SK-N-SH (cell line): ENCODE measurements at regions not wholly inside any gene's neighbourhood (a gene's known extent, or its start where the extent isn't known, plus 50 kb on each side); places are given as distances from the start of the nearest gene placed in this dataset.

Source experiments
- CTCF ChIA-PET: fragments of 300-600, 350-600 bp; formaldehyde crosslinking; extraction: SDS; loops from one replicate; lab custom pipeline; 2021; lab: Yijun Ruan, JAX
- POLR2A ChIA-PET: fragments of 350-600 bp; sonication (Branson Sonifier 250); formaldehyde crosslinking; extraction: SDS; loops from one replicate; lab custom pipeline; 2020; ENCODE audit warnings: antibody characterized with exemption, inconsistent platforms; lab: Yijun Ruan, JAX
- DNase-seq: peaks from one replicate; pipeline ENCODE4 v3.0.0; 2012
- H2AFZ ChIP-seq: fragments of 200-600 bp; sonication (generic); 2 replicates; pipeline ENCODE4 v1.8.1; 2016; ENCODE audit warnings: antibody characterized with exemption, mild to moderate bottlenecking, low read depth
- H3F3A ChIP-seq: fragments of 200-600 bp; sonication (generic); replicated peaks from 2 replicates; pipeline ENCODE3; 2016; ENCODE audit warnings: antibody characterized with exemption, mild to moderate bottlenecking; ENCODE audit not compliant: insufficient read depth
- H3K27ac ChIP-seq, 2 experiments: fragments of 200-500 bp in 1 of 2; fragments of 200-600 bp in 1 of 2; sonication (Bioruptor generic) in 1 of 2; sonication (generic), shearing (Covaris generic) in 1 of 2; 2 replicates each; pipeline versions ENCODE4 v1.5.1 to v1.6.1; 2014 to 2016; ENCODE audit warnings: low read depth in 2 of 2, inconsistent platforms in 1 of 2, low read length in 1 of 2, mild to moderate bottlenecking in 1 of 2, mixed read lengths in 1 of 2
- H3K27me3 ChIP-seq: fragments of 200-600 bp; sonication (generic), shearing (Covaris generic); 2 replicates; pipeline ENCODE4 v1.6.1; 2016; ENCODE audit warnings: mixed run types; ENCODE audit not compliant: insufficient read depth
- H3K36me3 ChIP-seq, 2 experiments: fragments of 200-500 bp in 1 of 2; fragments of 200-600 bp in 1 of 2; sonication (Bioruptor generic) in 1 of 2; sonication (generic) in 1 of 2; replicated peaks in 1 of 2; 2 replicates each; pipeline versions ENCODE3 to v1.5.1; 2014 to 2016; ENCODE audit warnings: low read length in 1 of 2, mild to moderate bottlenecking in 1 of 2; ENCODE audit not compliant: insufficient read depth in 2 of 2, control insufficient read depth in 1 of 2
- H3K4me1 ChIP-seq, 2 experiments: fragments of 200-500 bp in 1 of 2; fragments of 200-600 bp in 1 of 2; sonication (Bioruptor generic) in 1 of 2; sonication (generic), shearing (Covaris generic) in 1 of 2; 2 replicates each; pipeline versions ENCODE4 v1.5.1 to v1.6.1; 2014 to 2016; ENCODE audit warnings: low read depth in 1 of 2, low read length in 1 of 2, mixed run types in 1 of 2; ENCODE audit not compliant: insufficient read depth in 2 of 2, control insufficient read depth in 1 of 2
- H3K4me2 ChIP-seq: fragments of 200-600 bp; sonication (generic), shearing (Covaris generic); 2 replicates; pipeline ENCODE4 v1.6.1; 2017; ENCODE audit warnings: mixed run types
- H3K4me3 ChIP-seq, 2 experiments: fragments of 200-500 bp in 1 of 2; fragments of 200-600 bp in 1 of 2; sonication (Bioruptor generic) in 1 of 2; sonication (generic), shearing (Covaris generic) in 1 of 2; 2 replicates each; pipeline versions ENCODE4 v1.5.1 to v1.8.1; 2014 to 2016; ENCODE audit warnings: low read depth in 2 of 2, inconsistent platforms in 1 of 2, low read length in 1 of 2, mild to moderate bottlenecking in 1 of 2, mixed read lengths in 1 of 2, moderate library complexity in 1 of 2
- H3K79me2 ChIP-seq: fragments of 200-600 bp; sonication (generic); 2 replicates; pipeline ENCODE4 v1.8.1; 2017; ENCODE audit warnings: mild to moderate bottlenecking; ENCODE audit not compliant: insufficient read depth
- H3K9ac ChIP-seq: fragments of 200-600 bp; sonication (generic); 2 replicates; pipeline ENCODE4 v1.6.1; 2017; ENCODE audit warnings: mixed run types
- H3K9me2 ChIP-seq: fragments of 200-600 bp; sonication (generic); 2 replicates; pipeline ENCODE4 v1.6.1; 2017; ENCODE audit warnings: mixed run types
- H3K9me3 ChIP-seq: fragments of 200-600 bp; sonication (generic); 2 replicates; pipeline ENCODE4 v1.6.1; 2017; ENCODE audit warnings: mixed run types, mild to moderate bottlenecking, moderate library complexity
- H4K20me1 ChIP-seq: fragments of 200-600 bp; sonication (generic); 2 replicates; pipeline ENCODE4 v1.6.1; 2017; ENCODE audit warnings: mild to moderate bottlenecking, mixed run types; ENCODE audit not compliant: insufficient read depth
- CHD2 ChIP-seq: fragments of 150-350 bp; IDR thresholded peaks from 2 replicates; pipeline ENCODE4 v1.6.1; 2018; ENCODE audit warnings: low read length; ENCODE audit not compliant: partially characterized antibody
- EP300 ChIP-seq, 2 experiments: IDR thresholded peaks; 2 replicates each; pipeline versions ENCODE4 v1.4.0 to v1.6.1; 2012; ENCODE audit warnings: borderline replicate concordance in 1 of 2, low read depth in 1 of 2, low read length in 1 of 2
- EZH2phosphoT487 ChIP-seq: fragments of 200-600 bp; sonication (generic); IDR thresholded peaks from 2 replicates; pipeline ENCODE4 v1.6.1; 2017; ENCODE audit warnings: low read depth, mixed run types, mild to moderate bottlenecking, antibody characterized with exemption, moderate library complexity, borderline replicate concordance
- FOSL2 ChIP-seq: IDR thresholded peaks from 2 replicates; pipeline ENCODE4 v1.4.0; 2012; ENCODE audit warnings: low read depth, mild to moderate bottlenecking, moderate library complexity, borderline replicate concordance
- FOXM1 ChIP-seq: IDR thresholded peaks from 2 replicates; pipeline ENCODE4 v1.4.0; 2012; ENCODE audit warnings: low read depth, mild to moderate bottlenecking
- GABPA ChIP-seq: IDR thresholded peaks from 2 replicates; pipeline ENCODE4 v1.4.0; 2012; ENCODE audit warnings: low read depth, mild to moderate bottlenecking
- JUND ChIP-seq: IDR thresholded peaks from 2 replicates; pipeline ENCODE4 v1.4.0; 2012
- MAX ChIP-seq: IDR thresholded peaks from 2 replicates; pipeline ENCODE4 v1.4.0; 2012; ENCODE audit warnings: low read depth
- MEF2A ChIP-seq: IDR thresholded peaks from 2 replicates; pipeline ENCODE4 v1.4.0; 2012; ENCODE audit warnings: low read depth, borderline replicate concordance
- MXI1 ChIP-seq: IDR thresholded peaks from 2 replicates; pipeline ENCODE4 v1.6.1; 2012; ENCODE audit warnings: mild to moderate bottlenecking, low read depth, low read length, improper control_type of control experiment
- NRF1 ChIP-seq: IDR thresholded peaks from 2 replicates; pipeline ENCODE4 v1.6.1; 2012; ENCODE audit warnings: low read depth, mild to moderate bottlenecking, low read length
- PBX3 ChIP-seq: IDR thresholded peaks from 2 replicates; pipeline ENCODE4; 2012
- POLR2AphosphoS5 ChIP-seq: IDR thresholded peaks from 2 replicates; pipeline ENCODE4 v1.6.1; 2012; ENCODE audit warnings: low read depth, low read length
- RAD21 ChIP-seq: IDR thresholded peaks from 2 replicates; pipeline ENCODE4 v1.6.1; 2012; ENCODE audit warnings: mild to moderate bottlenecking, low read length
- RCOR1 ChIP-seq: fragments of 150-350 bp; IDR thresholded peaks from 2 replicates; pipeline ENCODE4 v1.6.1; 2017; ENCODE audit warnings: antibody characterized with exemption, low read length
- RFX5 ChIP-seq: IDR thresholded peaks from 2 replicates; pipeline ENCODE4 v1.6.1; 2012; ENCODE audit warnings: mild to moderate bottlenecking, improper control_type of control experiment, low read length
- RXRA ChIP-seq: IDR thresholded peaks from 2 replicates; pipeline ENCODE4 v1.4.0; 2012; ENCODE audit warnings: low read depth, mild to moderate bottlenecking, borderline replicate concordance
- SIN3A ChIP-seq: IDR thresholded peaks from 2 replicates; pipeline ENCODE4 v1.6.1; 2012; ENCODE audit warnings: low read depth, mild to moderate bottlenecking, low read length, moderate library complexity, borderline replicate concordance
- SMC3 ChIP-seq: IDR thresholded peaks from 2 replicates; pipeline ENCODE4 v1.6.1; 2012; ENCODE audit warnings: low read depth, low read length, improper control_type of control experiment
- TAF1 ChIP-seq: IDR thresholded peaks from 2 replicates; pipeline ENCODE4 v1.6.1; 2012; ENCODE audit warnings: low read depth, mild to moderate bottlenecking, low read length, moderate library complexity, borderline replicate concordance
- USF1 ChIP-seq: IDR thresholded peaks from 2 replicates; pipeline ENCODE4 v1.4.0; 2012; ENCODE audit warnings: low read depth, borderline replicate concordance
- WGBS: methylation state at CpG from one replicate; pipeline ENCODE4 v1.1.6; 2017; ENCODE audit warnings: low lambda C conversion rate; 5-methylcytosine and 5-hydroxymethylcytosine counted together

- POLR2A ChIA-PET: no interaction called here
- no peak overlapping the region for H3K9ac ChIP-seq
- H2AFZ ChIP-seq: no peak overlapping the region
- CTCF ChIA-PET: no interaction called here
- no peak overlapping the region for H3K4me3 ChIP-seq
- no peaks in the 10 kb centered on the region for H3K79me2 ChIP-seq
- no peaks in the 10 kb centered on the region for H3K9me2 ChIP-seq
- H3F3A ChIP-seq: no peaks in the 10 kb centered on the region
- no peaks in the 10 kb centered on the region for H3K36me3 ChIP-seq
- no peak for TF ChIP-seq MEF2A
- TF ChIP-seq FOXM1: no peak
- no peak for TF ChIP-seq SMC3
- no peak for TF ChIP-seq TAF1
- TF ChIP-seq MAX: no peak
- TF ChIP-seq POLR2AphosphoS5: no peak
- no peak for TF ChIP-seq PBX3
- TF ChIP-seq RCOR1: no peak
- TF ChIP-seq RAD21: no peak
- TF ChIP-seq GABPA: no peak
- TF ChIP-seq FOSL2: no peak
- no peak for TF ChIP-seq USF1
- TF ChIP-seq, all 33 proteins: peak for 0
- no peak for DNase-seq
- Histone ChIP-seq H3K4me2 (no peak overlapping the region), H3K27me3 (peaks cover 8% of the 10 kb centered on the region; the same call in 1 of the 2 replicates), H3K4me1 (no peaks in the 10 kb centered on the region), H3K27ac (no peak overlapping the region), H3K9me3 (no peaks in the 10 kb centered on the region), H4K20me1 (no peaks in the 10 kb centered on the region)
- 4% methylated on average over 3 of the region's 5 CpGs for WGBS
Measured at GRCh38 chr6:150314230-150315188, 54.3 kb upstream of the IYD start.

- Histone ChIP-seq H3K4me2 (no peak overlapping the region), H3K79me2 (no peaks in the 10 kb centered on the region), H3K9me3 (no peaks in the 10 kb centered on the region), H3K4me1 (no peaks in the 10 kb centered on the region), H3K9ac (no peak overlapping the region), H3F3A (no peaks in the 10 kb centered on the region), H3K36me3 (no peaks in the 10 kb centered on the region), H3K9me2 (no peaks in the 10 kb centered on the region), H4K20me1 (no peaks in the 10 kb centered on the region), H3K27me3 (peaks cover 14% of the 10 kb centered on the region; the same call in 1 of the 2 replicates), H3K4me3 (no peak overlapping the region), H3K27ac (no peak overlapping the region), H2AFZ (no peak overlapping the region)
- ChIA-PET CTCF (no interaction called here), POLR2A (no interaction called here)
- no peak for DNase-seq
- WGBS: 11% methylated on average over 4 of the region's 4 CpGs
- TF ChIP-seq MEF2A (no peak), CHD2 (no peak), MXI1 (no peak), NRF1 (no peak), FOXM1 (no peak), JUND (no peak), EP300 (IDR thresholded peaks at IDR 0.05; ENCODE audit: borderline replicate concordance in 1 of 2, low read depth in 1 of 2, low read length in 1 of 2) (no peak), EZH2phosphoT487 (no peak), SMC3 (no peak), PBX3 (no peak), SIN3A (no peak), RFX5 (no peak), RXRA (no peak), RAD21 (no peak), MAX (no peak), FOSL2 (no peak)
Measured at GRCh38 chr6:150315626-150316025, 53.2 kb upstream of the IYD start.
